SU-DHL-6 (cell line): ENCODE measurements at regions not wholly inside any gene's neighbourhood (a gene's known extent, or its start where the extent isn't known, plus 50 kb on each side); places are given as distances from the start of the nearest gene placed in this dataset.
"Not testable (repeated sequence)": the region's sequence is repeated elsewhere in the genome, so short reads cannot be mapped to it uniquely, and the experiment has no call there.

ENCODE experiments used
- EZH2phosphoT487 ChIP-seq: fragments of 200-600 bp; sonication (generic), shearing (Covaris generic); conservative IDR thresholded peaks from 2 replicates; pipeline ENCODE4 v1.6.1; 2018; ENCODE audit warnings: mild to moderate bottlenecking, antibody characterized with exemption, low read length, moderate library complexity, mixed read lengths
- TF ChIP-seq, protein P1 (sequence below): fragments of 200-600 bp; sonication (generic); IDR thresholded peaks from one replicate; pipeline ENCODE4 v1.5.1; 2017; ENCODE audit warnings: antibody characterized with exemption, mild to moderate bottlenecking, low read length, moderate library complexity; ENCODE audit not compliant: insufficient read depth, poor library complexity, severe bottlenecking

DNA sequence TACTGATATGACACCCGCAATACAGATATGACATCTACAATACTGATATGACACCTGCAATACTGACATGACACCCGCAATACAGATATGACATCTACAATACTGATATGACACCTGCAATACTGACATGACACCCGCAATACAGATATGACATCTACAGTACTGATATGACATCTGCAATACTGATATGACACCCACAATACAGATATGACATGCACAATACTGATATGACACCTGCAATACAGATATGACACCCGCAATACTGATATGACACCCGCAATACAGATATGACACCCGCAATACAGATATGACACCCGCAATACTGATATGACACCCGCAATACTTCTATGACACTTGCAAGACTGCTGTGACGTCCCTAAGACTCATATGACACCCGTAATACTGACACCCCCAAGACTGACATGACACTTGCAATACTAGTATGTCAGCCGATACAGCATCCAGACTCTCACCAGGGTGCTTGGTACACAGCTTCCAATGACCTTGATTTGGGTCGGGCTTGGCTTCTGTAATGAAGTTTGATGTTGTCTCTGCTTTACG, 114.1 kb downstream of the MRPL57 start:
- TF ChIP-seq, protein P1, sequence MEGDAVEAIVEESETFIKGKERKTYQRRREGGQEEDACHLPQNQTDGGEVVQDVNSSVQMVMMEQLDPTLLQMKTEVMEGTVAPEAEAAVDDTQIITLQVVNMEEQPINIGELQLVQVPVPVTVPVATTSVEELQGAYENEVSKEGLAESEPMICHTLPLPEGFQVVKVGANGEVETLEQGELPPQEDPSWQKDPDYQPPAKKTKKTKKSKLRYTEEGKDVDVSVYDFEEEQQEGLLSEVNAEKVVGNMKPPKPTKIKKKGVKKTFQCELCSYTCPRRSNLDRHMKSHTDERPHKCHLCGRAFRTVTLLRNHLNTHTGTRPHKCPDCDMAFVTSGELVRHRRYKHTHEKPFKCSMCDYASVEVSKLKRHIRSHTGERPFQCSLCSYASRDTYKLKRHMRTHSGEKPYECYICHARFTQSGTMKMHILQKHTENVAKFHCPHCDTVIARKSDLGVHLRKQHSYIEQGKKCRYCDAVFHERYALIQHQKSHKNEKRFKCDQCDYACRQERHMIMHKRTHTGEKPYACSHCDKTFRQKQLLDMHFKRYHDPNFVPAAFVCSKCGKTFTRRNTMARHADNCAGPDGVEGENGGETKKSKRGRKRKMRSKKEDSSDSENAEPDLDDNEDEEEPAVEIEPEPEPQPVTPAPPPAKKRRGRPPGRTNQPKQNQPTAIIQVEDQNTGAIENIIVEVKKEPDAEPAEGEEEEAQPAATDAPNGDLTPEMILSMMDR: not testable (repeated sequence)
- not testable (repeated sequence) for TF ChIP-seq EZH2phosphoT487
